GM18867 (cell line): ENCODE measurements at regions not wholly inside any gene's neighbourhood (a gene's known extent, or its start where the extent isn't known, plus 50 kb on each side); places are given as distances from the start of the nearest gene placed in this dataset.
"Not testable (repeated sequence)": the region's sequence is repeated elsewhere in the genome, so short reads cannot be mapped to it uniquely, and the experiment has no call there.

Experiments used
- ATAC-seq: cut with Tn5 transposase; IDR thresholded peaks from one replicate; pipeline ENCODE4 v1.9.1; 2021; ENCODE audit warnings: mild to moderate bottlenecking, moderate library complexity; ENCODE audit not compliant: unreplicated experiment

DNA sequence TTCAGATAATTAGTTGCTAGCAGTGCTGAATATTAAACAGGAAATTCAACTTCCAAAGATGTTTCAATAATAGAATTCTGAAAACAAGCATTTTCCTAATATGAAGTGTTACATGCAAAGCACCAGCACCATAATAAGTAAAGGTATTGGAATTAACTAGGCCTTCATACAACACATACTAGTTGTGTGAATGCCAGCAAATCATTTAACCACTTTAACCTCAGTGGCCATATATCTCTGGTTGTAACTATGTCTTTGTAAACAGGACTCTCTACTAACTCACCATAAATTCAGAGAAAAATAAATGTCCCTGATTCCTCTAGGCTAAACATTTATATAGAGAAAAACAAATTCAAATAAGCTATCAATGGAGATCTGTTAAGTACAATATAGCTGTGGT, 65.1 kb upstream of the NBPF26 start:
- ATAC-seq = not testable (repeated sequence)

DNA sequence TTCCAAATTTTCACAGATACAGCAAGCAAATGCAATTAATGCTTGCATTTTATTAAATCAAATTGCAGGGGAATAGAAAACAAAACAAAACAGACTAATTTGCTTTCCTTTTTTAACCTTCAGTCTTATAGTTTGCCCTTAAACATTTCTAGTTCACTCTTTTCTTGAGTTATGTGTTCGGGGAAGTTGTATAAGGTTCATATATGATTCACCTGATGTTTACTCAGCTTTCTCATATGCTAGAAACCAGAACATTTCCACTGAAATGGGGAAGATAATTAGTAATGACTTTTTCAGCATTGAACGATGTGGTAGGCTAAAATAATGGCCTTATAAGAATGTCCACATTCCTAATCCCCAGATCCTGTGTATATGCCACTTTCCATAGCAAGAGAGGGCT, 64.6 kb upstream of the NBPF26 start:
- not testable (repeated sequence) for ATAC-seq

DNA sequence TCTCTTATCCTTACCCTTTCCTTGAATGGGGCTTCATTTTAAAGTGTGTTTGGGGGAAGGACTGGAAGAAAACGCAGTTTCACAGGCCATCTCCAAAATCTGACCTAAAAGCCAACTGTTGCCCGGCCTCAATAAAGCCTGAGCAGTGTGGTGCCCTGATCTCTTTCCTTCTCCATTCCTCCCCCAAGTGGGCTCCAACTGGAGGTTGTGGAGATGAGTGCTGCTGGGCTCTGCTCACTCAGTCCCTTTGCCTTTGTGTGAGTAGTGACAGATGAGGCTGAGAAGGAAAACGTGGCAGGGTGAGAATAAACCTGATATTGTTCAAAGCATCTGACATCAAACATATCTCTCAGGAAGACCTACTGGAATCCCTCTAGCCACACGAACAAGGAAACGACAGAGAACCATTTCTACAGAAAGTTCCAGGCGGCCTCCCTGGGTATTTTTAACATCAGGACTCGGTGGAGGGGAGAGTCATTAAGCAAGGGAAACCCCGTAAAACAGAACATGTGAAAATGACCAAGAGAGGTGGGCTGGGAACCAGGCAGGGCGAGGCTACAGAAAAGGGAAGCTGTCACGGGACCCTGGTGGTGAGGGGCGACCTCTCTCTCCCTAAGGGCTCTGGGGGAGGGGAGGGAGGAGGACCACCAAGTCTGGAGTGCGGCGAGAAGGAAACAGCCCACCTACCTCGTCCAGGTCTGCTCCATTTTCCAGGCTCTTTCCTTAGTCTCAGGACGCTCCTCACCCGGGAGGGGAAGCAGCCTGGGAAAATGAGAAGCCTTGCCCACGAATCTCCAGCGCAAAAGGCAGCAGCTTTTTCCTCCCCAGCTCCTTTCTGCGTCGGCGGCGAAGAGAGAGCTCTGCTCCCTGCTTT, 59.1 kb upstream of the NBPF26 start:
- ATAC-seq = not testable (repeated sequence)

DNA sequence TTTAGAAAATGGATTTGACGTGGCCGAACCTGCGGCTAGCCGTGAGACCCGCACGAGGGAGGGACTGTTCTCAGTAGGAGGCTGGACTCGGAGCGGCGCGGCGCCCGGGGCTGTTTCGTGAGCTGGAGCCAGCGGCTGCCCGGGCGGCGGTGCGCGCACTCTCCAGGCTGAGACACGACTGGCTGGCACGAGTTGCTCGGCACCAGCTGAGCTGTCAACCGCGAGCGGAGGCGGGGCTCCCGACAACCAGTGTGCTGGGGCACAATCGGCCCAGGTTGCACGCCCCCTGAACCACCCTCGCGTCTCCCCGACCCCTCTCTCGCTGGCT, 58.5 kb upstream of the NBPF26 start:
- ATAC-seq = peak; percentile 58

DNA sequence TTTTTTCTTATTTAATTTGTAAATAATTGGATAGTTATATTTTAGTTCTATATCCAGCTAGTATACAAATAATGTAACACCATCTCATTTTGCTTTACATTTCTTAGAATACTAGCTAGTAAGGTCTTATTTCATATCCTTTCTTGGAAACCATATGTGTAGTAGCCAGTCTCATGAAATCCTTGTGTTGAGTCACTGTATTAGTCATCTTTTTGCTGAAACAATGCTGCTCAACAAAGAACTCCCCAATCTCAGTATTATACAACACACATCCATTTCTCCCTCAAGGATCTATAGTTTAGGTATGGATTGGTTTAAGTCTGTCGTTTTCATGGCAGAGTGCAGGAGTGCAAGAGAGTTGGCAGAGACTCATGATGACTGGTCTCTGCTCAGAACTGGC, 55.6 kb upstream of the NBPF26 start:
- not testable (repeated sequence) for ATAC-seq
